ENCODE measurements at regions not wholly inside any gene's neighbourhood (a gene's known extent, or its start where the extent isn't known, plus 50 kb on each side); places are given as distances from the start of the nearest gene placed in this dataset.
"Not testable (repeated sequence)": the region's sequence is repeated elsewhere in the genome, so short reads cannot be mapped to it uniquely, and the experiment has no call there.

DNA sequence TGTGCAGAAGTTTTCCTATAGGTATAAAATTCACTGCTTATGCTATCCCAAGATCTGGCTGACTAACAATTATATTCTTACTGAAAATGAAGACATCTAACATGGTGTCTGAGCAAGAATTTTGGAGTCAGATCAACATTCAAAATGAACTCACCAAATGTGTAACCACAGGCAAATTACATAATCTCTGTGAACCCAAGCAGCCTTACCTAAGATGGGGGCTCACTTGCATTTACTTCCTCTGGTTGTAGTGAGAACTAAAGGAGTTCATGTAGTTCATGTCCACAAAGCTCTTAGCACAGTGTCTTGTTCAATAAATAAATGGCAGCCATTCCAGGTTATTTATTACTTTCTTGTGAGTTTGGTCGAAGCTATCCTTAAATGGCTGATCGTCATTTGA, 163.9 kb upstream of the LCORL start:
- no peak for DNase-seq

GRCh38 chr4:18180892-18181291, 159.3 kb upstream of the LCORL start:
- no peak for DNase-seq

DNA sequence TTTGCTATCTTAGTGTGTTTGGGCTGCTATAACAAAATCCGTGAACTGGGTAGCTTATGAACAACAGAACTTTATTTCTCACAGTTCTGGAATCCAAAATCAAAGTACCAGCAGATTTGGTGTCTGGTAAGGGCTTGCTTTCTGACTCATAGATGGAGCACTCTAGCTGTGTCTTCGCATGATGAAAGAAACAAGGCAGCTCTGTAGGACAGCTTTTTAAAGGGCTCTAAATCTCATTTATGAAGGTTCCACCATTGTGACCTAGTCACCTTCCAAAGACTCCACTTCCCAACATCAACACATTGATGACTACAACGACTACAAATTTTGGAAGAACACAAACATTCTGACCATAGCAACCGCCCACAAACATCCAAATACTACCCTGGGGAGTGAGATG, 158.6 kb upstream of the LCORL start:
- DNase-seq, result no peak

DNA sequence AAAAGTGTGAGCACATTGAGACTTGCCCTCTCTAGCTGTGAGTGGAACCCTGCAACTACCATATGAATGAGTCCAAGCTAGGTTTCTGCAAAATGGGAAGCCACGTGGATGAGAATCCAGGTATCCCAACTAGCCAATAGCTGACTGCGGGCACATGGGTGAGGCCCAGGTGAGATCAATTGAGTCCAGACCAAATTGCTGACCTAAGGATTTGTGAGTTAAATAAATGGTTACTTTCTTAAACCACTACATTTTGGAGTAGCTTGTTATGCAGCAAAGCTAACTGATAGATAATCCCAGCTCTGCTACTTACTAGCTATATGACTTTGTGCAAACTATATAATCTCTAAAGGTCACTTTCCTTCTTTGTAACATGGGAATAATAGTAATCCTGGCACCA, 150.3 kb upstream of the LCORL start:
- no peak for DNase-seq

DNA sequence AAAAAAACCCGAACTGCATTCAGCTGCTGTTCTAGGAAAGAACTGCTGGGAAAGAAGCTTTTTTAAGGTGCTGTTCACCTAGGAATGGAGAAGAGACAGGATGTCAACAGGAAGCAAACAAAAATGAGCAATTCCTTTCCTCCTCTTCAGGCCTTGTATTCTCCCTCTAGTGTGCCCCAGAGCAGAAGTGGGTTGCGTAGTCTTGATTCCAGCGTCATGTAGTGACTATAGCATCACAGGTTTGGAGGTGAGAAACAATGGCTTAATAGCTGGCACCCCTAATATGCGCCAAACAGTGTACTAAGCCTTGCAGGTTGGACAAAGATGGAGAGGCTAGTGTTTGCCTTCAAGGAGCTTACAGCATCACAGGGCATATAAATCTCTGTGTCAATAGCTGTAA, 146.3 kb upstream of the LCORL start:
- no peak for DNase-seq

GRCh38 chr4:18166925-18167324, 145.4 kb upstream of the LCORL start:
- DNase-seq, result no peak

DNA sequence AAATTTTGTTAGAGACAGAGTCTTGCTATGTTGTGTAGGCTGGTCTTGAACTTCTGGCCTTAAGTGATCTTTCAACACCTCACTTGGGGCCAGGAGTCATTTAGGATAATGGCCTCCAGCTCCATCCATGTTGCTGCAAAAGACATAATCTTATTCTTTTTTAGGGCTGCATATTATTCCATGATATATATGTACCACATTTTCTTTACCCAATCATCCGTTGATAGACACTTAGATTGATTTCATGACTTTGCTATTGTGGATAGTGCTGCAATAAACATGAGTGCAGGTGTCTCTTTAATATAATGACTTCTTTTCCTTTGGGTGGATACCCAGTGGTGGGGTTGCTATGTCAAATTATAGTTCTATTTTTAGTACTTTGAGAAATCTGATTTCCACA, 140.9 kb upstream of the LCORL start:
- no peak for DNase-seq

DNA sequence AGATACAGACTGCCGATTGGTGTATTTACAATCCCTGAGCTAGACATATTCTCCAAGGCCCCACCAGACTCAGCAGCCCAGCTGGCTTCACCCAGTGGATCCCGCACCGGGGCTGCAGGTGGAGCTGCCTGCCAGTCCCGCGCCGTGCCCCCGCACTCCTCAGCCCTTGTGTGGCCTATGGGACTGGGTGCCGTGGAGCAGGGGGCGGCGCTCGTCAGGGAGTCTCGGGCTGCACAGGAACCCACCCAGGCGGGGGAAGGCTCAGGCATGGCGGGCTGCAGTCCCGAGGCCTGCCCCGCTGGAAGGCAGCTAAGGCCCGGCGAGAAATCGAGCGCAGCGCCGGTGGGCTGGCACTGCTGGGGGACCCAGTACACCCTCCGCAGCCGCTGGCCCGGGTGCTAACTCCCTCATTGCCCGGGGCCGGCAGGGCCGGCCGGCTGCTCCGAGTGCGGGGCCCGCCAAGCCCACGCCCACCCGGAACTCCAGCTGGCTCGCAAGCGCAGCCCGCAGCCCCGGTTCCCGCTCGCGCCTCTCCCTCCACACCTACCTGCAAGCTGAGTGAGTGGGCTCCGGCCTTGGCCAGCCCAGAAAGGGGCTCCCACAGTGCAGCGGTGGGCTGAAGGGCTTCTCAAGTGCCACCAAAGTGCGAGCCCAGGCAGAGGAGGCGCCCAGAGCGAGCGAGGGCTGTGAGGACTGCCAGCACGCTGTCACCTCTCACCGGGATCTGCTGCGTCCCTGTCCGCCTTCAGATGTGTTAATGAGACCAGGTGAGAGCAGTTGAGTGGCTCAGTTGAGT, 137.8 kb upstream of the LCORL start:
- not testable (repeated sequence) for DNase-seq

DNA sequence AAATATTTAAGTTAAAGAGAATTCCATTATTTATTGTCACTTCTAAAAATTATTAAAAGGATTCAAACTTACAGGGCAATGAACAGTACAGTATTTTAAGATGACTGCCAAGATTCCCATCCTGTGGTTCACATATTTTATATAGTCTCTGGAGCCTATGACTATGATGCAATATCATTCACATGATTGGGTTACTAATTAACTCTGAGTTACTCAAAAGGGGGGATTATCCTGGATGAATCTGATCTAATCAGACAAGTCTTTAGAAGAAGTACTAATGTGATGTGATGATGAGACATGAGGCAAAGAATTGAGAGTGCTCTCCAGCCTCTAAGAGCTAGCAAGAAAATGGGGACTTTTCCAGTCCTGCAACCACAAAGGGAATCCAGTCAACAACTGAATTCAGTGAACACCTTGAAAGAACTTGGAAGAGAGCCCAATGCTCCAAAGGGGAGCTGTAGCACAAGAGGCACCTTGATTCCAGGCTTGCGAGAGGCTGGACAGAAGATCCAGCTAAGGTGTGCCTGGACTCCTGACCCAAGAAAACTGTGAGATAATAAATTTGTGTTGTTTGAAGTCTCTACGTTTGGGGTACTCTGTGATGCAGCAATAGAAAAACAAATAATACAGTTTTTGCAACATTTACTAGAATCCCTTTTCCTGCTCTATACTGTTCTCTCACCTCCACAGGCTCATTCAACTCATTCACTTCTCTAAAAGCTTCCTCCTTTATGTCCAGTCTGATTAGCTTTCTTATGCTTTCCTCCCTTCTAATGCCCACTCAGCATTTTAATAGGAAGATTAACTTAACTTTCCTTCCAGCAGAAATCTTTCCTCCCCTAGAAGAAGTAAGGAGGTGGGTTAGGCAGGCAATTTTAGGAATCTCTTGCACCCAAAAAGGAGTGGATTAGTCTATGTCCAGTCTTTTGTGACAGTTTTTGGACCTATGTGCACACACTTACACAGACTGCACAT, 133.8 kb upstream of the LCORL start:
- no peak for DNase-seq

GRCh38 chr4:18138076-18138665, 116.6 kb upstream of the LCORL start:
- no peak for DNase-seq

DNA sequence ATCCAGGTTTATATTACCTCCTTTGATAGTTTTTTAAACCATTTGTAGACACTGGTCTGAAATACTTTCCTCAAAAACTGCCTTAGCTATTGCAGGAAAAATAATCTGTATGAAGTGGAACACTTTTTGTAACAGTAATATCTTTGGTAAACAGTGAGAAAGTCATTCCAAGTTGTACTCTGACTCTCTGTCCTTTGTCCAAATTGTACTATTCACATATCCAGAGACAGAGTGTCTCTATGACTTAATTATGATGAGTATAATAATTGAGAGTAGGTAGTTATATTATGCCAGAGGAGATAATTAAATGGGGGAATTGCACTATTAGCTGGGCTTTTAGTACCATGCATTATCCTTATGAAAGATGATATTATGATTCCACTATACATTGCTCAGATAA, 112.6 kb upstream of the LCORL start:
- no peak for DNase-seq

GRCh38 chr4:18130256-18130655, 108.7 kb upstream of the LCORL start:
- DNase-seq, result no peak

GRCh38 chr4:18128241-18128640, 106.7 kb upstream of the LCORL start:
- no peak for DNase-seq

GRCh38 chr4:18127030-18127429, 105.5 kb upstream of the LCORL start:
- DNase-seq, result no peak

DNA sequence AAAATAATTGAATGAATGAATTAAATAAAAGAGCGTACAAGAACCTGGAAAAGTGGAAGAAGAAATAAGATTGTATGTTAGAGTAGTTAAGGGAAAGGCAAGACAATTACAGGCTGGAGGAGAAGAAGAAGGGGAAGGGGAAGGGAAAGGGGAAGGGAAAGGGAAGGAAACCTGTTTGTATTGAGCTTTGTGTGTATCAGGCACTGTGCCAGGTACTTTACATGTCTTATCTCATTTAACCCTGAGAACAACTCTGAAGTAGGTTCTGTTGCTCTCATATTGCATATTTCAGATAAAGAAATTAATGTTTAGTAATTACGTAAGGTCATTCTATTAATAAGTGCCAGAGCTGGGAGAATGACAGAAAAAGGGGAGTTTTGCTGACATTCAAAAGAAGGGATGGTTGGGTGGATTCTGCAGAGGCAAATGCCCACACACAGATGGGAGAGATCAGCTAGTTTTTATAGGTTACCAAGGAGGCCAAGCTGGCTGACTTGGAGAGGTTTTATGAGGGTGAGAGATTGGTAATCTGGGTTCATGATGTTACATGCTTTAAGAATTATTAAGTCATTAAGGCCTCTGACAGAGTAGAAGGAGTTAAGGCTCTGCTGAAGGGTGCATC, 92.3 kb upstream of the LCORL start:
- DNase-seq, result no peak

GRCh38 chr4:18111081-18111480, 89.5 kb upstream of the LCORL start:
- no peak for DNase-seq

DNA sequence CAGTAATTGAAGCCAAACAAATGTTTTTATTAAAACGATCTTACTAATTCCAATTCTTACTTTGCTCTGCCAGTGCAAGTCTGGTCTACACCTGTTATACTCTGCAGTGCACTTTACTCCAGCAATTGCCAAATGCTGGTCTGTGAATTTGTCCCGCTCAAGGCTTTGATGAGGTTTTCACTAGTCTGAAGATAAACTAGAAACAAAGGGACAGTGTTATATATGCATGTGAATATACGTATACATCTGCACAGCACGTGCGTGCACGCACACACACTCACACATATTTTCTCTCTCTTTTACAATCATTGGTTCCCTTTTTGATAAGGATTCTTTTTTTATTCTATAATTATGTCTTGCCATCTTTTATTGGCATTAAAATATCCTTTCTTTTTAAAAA, 88.5 kb upstream of the LCORL start:
- DNase-seq, result no peak

- no peak for DNase-seq
Observed at GRCh38 chr4:18109676-18110075, 88.1 kb upstream of the LCORL start.

GRCh38 chr4:18107848-18108528, 86.4 kb upstream of the LCORL start:
- DNase-seq, result not testable (repeated sequence)

GRCh38 chr4:18106620-18107019, 85.1 kb upstream of the LCORL start:
- no peak for DNase-seq

GRCh38 chr4:18105030-18106011, 83.8 kb upstream of the LCORL start:
- no peak for DNase-seq
